Frontal cortex (tissue), 3 donors: ENCODE measurements at regions not wholly inside any gene's neighbourhood (a gene's known extent, or its start where the extent isn't known, plus 50 kb on each side); places are given as distances from the start of the nearest gene placed in this dataset.
A peak's percentile ranks its signal among the peaks of the same experiment; 100 is the strongest.
"Not testable (repeated sequence)": the region's sequence is repeated elsewhere in the genome, so short reads cannot be mapped to it uniquely, and the experiment has no call there.

Experiments
- DNase-seq, 2 donors: peaks; one replicate each; pipeline ENCODE4 v3.0.0; 2012; ENCODE audit warnings: low spot score in 2 of 2
- FAIRE-seq: peaks from 2 replicates; lab custom pipeline; 2012; peaks lifted over from hg19 to GRCh38; lab: Jason Lieb, UNC
- donor health status: control.
- donor health status: control.
- donor health status: control.

DNA sequence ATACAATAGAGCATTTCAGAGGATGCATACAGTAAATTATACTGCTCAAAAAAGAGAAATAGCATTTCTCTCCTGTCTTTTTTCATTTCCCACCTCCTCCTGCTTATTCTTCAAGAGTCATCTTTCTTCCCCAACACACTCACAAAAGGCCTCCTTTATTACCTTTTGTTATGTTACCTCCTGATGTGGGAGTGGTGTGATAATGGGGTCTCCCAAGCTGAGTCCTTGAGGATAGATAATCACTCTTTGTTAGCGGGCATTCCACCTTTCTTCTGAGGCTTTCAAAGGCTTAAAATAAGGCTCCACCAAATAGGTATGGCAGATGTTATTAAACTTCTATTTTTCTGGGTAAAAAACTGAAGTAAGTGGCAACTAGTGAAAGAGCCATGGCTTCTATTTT, 159.8 kb downstream of the CPEB2 start:
- no peak for FAIRE-seq
- DNase-seq, result no peak

GRCh38 chr4:15162465-15163283, 160.4 kb downstream of the CPEB2 start:
- peak; percentile 10 for FAIRE-seq
- DNase-seq, result no peak

GRCh38 chr4:15163284-15163645, 161.0 kb downstream of the CPEB2 start:
- DNase-seq (no peak), FAIRE-seq (no peak)

DNA sequence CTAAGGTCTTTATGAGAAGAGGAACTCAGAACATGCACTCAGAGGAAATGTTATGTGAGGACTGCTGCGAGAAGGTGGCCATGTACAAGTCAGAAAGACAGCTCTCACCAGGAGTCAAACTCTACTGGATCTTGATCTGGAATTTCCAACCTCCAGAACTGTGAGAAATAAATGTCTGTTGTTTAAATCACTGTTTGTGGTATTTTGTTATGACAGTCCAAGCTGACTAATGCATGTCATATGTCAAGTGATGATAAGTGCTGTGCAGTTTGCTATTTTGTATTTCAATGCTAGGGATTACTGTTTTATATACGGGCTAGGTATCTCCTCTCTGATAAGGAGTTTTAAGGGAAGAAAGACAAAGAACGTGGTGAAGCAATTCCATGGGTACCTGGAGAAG, 162.3 kb downstream of the CPEB2 start:
- FAIRE-seq (no peak), DNase-seq (no peak)

DNA sequence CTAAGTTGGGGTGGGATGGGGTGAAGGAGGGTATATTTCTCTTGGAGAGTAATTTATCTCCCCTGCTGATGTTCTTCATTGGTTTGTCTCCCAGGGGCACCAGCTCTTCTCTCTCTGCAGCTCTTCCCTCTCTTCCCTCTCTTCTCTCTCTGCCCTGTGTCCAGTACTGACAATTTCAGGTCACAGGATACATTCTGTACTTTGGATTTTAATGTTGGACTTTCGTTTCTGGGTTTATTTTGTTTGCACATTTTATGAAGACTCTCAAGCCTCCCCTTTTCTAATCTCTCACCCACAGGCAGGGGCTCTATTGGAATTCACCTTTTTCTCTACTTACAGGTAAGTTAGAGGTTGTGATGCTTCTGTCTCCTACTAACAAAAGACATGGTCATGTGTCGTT, 165.5 kb downstream of the CPEB2 start:
- no peak for DNase-seq
- no peak for FAIRE-seq

DNA sequence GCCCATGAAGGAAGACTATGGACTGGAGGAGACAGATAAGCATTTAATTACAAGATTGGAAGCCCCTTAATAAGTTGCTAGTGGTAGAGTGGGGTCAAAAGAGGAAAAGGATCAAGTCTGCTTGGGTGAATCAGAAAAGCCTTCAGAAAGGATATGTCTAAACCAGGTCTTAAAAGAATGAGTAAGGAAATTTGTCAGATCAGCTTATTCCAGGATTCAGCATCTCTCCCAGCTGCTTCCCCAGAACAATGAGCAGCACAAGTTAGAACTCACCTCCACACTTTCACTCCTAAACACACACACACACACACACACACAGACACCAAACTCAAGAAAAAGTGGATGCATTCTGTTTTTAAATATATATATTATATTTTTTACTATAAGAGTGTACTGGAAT, 166.5 kb downstream of the CPEB2 start:
- DNase-seq (no peak), FAIRE-seq (no peak)

GRCh38 chr4:15171725-15172124, 169.4 kb downstream of the CPEB2 start:
- peak; percentile 64 for FAIRE-seq
- DNase-seq, result no peak

DNA sequence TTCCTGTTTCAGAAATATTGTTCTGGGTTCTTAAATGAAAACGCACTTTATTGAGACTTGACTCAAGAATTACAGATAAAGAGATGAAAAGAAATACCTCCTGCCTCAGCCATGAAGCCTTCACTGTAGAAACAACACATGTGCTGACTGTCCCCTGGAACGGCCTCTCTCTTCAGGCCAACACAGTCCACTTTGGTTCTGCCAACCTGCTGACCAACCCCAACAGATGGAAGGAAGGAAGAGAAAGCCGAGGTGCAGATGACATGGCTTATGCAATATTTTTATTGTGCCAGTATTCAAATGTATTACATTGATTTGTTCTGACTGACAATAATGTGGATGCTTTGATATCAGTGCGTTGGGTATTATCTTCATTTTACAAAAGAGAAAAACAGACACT, 171.0 kb downstream of the CPEB2 start:
- FAIRE-seq (no peak), DNase-seq (no peak)

DNA sequence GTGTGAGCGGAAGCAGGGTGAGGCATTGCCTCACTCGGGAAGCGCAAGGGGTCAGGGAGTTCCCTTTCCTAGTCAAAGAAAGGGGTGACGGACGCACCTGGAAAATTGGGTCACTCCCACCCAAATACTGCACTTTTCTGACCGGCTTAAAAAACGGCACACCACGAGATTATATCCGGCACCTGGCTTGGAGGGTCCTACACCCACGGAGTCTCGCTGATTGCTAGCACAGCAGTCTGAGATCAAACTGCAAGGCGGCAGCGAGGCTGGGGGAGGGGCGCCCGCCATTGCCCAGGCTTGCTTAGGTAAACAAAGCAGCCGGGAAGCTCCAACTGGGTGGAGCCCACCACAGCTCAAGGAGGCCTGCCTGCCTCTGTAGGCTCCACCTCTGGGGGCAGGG, 171.9 kb downstream of the CPEB2 start:
- not testable (repeated sequence) for FAIRE-seq

DNA sequence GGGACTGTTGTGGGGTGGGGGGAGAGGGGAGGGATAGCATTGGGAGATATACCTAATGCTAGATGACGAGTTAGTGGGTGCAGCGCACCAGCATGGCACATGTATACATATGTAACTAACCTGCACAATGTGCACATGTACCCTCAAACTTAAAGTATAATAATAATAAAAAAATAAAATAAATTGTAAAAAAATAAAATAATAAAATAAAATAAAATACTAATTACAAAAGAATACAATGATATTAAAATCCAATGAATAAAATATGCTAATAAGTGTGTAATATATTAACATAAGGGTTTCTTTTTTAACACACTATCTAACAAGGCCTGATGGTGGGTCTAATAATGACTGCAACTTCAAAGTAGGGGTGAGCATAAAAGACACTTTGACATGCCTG, 177.6 kb downstream of the CPEB2 start:
- DNase-seq, result not testable (repeated sequence)
- peak; percentile 23 for FAIRE-seq

More for the DNA sequence above, 171.9 kb downstream of the CPEB2 start:
- not testable (repeated sequence) for DNase-seq

- no peak for FAIRE-seq
Observed at GRCh38 chr4:15182600-15183220, 180.4 kb downstream of the CPEB2 start.

GRCh38 chr4:15186149-15186548, 183.9 kb downstream of the CPEB2 start:
- DNase-seq, result no peak
- FAIRE-seq, result no peak

More at GRCh38 chr4:15182600-15183220, 180.4 kb downstream of the CPEB2 start:
- DNase-seq, result no peak

GRCh38 chr4:15186806-15187205, 184.5 kb downstream of the CPEB2 start:
- FAIRE-seq, result no peak
- no peak for DNase-seq

DNA sequence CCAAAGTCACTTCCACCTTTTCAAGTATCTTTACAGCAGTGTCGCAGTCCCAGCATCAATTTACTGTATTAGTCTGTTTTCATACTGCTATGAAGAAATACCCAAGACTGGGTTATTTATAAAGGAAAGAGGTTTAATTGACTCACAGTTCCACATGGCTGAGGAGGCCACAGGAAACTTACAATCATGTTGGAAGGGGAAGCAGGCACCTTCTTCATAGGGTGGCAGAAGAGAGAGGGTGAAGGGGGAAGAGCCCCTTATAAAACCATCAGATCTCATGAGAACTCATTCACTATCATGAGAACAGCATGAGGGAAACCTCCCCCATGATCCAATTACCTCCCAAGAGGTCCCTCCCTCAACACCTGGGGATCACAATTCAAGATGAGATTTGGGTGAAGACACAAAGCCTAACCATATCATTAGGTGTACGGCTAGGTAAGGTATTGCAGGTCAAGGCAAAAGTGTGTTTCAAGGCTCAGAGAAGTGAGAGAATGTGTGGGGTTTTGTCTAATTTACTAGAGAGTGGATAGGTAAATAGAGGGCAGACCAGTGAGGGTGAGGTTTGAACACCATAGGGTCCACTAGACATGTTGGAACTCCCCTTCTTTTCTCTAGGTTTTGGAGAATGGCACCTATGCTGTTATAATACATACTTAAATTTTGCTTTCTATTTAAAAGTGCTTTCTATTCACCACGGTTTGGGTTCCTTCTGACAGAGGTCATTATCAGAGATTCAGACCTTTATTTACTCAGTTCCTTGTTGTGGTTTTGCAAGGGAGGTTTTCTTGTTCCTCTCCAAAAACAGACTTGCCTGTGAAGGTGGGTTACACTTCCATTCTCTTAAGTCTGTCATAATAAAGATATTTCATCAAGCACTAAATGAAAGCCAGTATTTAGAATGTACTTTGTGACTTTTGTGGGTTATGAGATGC, 186.6 kb downstream of the CPEB2 start:
- no peak for DNase-seq
- FAIRE-seq, result no peak

- FAIRE-seq, result no peak
- DNase-seq, result no peak
Observed at GRCh38 chr4:15194520-15194919, 192.2 kb downstream of the CPEB2 start.

GRCh38 chr4:15197005-15197404, 194.7 kb downstream of the CPEB2 start:
- DNase-seq (peak in 1 of 2 donors; percentile 16), FAIRE-seq (no peak)

GRCh38 chr4:15198070-15198727, 195.9 kb downstream of the CPEB2 start:
- FAIRE-seq (no peak), DNase-seq (no peak)

GRCh38 chr4:15201782-15202181, 199.5 kb downstream of the CPEB2 start:
- DNase-seq (no peak), FAIRE-seq (no peak)

- DNase-seq, result no peak
- FAIRE-seq, result no peak
Observed at GRCh38 chr4:15202481-15202880, 200.2 kb downstream of the CPEB2 start.

GRCh38 chr4:15206526-15206925, 204.2 kb downstream of the CPEB2 start:
- not testable (repeated sequence) for DNase-seq, FAIRE-seq
